ENCODE measurements at regions not wholly inside any gene's neighbourhood (a gene's known extent, or its start where the extent isn't known, plus 50 kb on each side); places are given as distances from the start of the nearest gene placed in this dataset.

GRCh38 chr2:152907046-152907445 is 188.6 kb downstream of the ARL6IP6 start:
- intact Hi-C loops (cut with DNase I; ENCODE audit: low total_unique reads): no loop called here
- no peaks in the 10 kb centered on the region for H3K9me3 ChIP-seq
- H3K4me1 ChIP-seq: no peaks in the 10 kb centered on the region
- no peak overlapping the region for H3K27ac ChIP-seq
- H3K36me3 ChIP-seq: no peaks in the 10 kb centered on the region
- H3K4me3 ChIP-seq: no peak overlapping the region
- no peak for DNase-seq (ENCODE audit: low spot score in 2 of 2)
- no peak for TF ChIP-seq CTCF (IDR thresholded peaks at IDR 0.05)
- TF ChIP-seq POLR2AphosphoS5 (IDR thresholded peaks at IDR 0.05): no peak
- no peak for TF ChIP-seq POLR2A (IDR thresholded peaks at IDR 0.05)
- no peaks in the 10 kb centered on the region for H3K27me3 ChIP-seq

GRCh38 chr2:152894051-152894450 is 175.6 kb downstream of the ARL6IP6 start:
- TF ChIP-seq POLR2AphosphoS5 (IDR thresholded peaks at IDR 0.05): no peak
- no peaks in the 10 kb centered on the region for H3K4me1 ChIP-seq
- H3K27ac ChIP-seq: no peak overlapping the region
- H3K27me3 ChIP-seq: no peaks in the 10 kb centered on the region
- no peak overlapping the region for H3K4me3 ChIP-seq
- no peaks in the 10 kb centered on the region for H3K9me3 ChIP-seq
- no peaks in the 10 kb centered on the region for H3K36me3 ChIP-seq
- DNase-seq (ENCODE audit: low spot score in 2 of 2): no peak
- intact Hi-C loops (cut with DNase I; ENCODE audit: low total_unique reads): no loop called here

- Histone ChIP-seq H3K4me3 (no peak overlapping the region), H3K27ac (no peak overlapping the region), H3K36me3 (no peaks in the 10 kb centered on the region), H3K4me1 (no peaks in the 10 kb centered on the region), H3K9me3 (no peaks in the 10 kb centered on the region), H3K27me3 (no peaks in the 10 kb centered on the region)
- TF ChIP-seq POLR2A (IDR thresholded peaks at IDR 0.05): no peak
- no peak for TF ChIP-seq POLR2AphosphoS5 (IDR thresholded peaks at IDR 0.05)
- no peak for TF ChIP-seq CTCF (IDR thresholded peaks at IDR 0.05)
- DNase-seq (ENCODE audit: low spot score in 2 of 2): no peak
- intact Hi-C loops (cut with DNase I; ENCODE audit: low total_unique reads): no loop called here
Observed at GRCh38 chr2:152890736-152891135, 172.3 kb downstream of the ARL6IP6 start.

- H3K4me3 ChIP-seq: no peak overlapping the region
- no peak for DNase-seq (ENCODE audit: low spot score in 2 of 2)
- TF ChIP-seq CTCF (IDR thresholded peaks at IDR 0.05) (no peak), POLR2A (IDR thresholded peaks at IDR 0.05) (no peak), POLR2AphosphoS5 (IDR thresholded peaks at IDR 0.05) (no peak)
- no peaks in the 10 kb centered on the region for H3K9me3 ChIP-seq
- H3K27ac ChIP-seq: no peak overlapping the region
- no peaks in the 10 kb centered on the region for H3K4me1 ChIP-seq
- intact Hi-C loops (cut with DNase I; ENCODE audit: low total_unique reads): no loop called here
- no peaks in the 10 kb centered on the region for H3K36me3 ChIP-seq
- no peaks in the 10 kb centered on the region for H3K27me3 ChIP-seq
Observed at GRCh38 chr2:152883951-152884487, 165.6 kb downstream of the ARL6IP6 start.

- no peaks in the 10 kb centered on the region for H3K9me3 ChIP-seq
- intact Hi-C loops (cut with DNase I; ENCODE audit: low total_unique reads): no loop called here
- DNase-seq (ENCODE audit: low spot score in 2 of 2): no peak
- no peaks in the 10 kb centered on the region for H3K27me3 ChIP-seq
- H3K4me1 ChIP-seq: no peaks in the 10 kb centered on the region
- H3K36me3 ChIP-seq: no peaks in the 10 kb centered on the region
- no peak for TF ChIP-seq POLR2A (IDR thresholded peaks at IDR 0.05)
- no peak for TF ChIP-seq CTCF (IDR thresholded peaks at IDR 0.05)
- no peak for TF ChIP-seq POLR2AphosphoS5 (IDR thresholded peaks at IDR 0.05)
- no peak overlapping the region for H3K27ac ChIP-seq
- no peak overlapping the region for H3K4me3 ChIP-seq
Observed at GRCh38 chr2:152881527-152881926, 163.1 kb downstream of the ARL6IP6 start.

- no peak for TF ChIP-seq CTCF (IDR thresholded peaks at IDR 0.05)
- no peak for TF ChIP-seq POLR2A (IDR thresholded peaks at IDR 0.05)
- TF ChIP-seq POLR2AphosphoS5 (IDR thresholded peaks at IDR 0.05): no peak
- Histone ChIP-seq H3K4me1 (no peaks in the 10 kb centered on the region), H3K36me3 (no peaks in the 10 kb centered on the region), H3K27ac (no peak overlapping the region), H3K27me3 (no peaks in the 10 kb centered on the region), H3K9me3 (no peaks in the 10 kb centered on the region), H3K4me3 (no peak overlapping the region)
- intact Hi-C loops (cut with DNase I; ENCODE audit: low total_unique reads): no loop called here
- DNase-seq (ENCODE audit: low spot score in 2 of 2): no peak
Observed at GRCh38 chr2:152879275-152879674, 160.9 kb downstream of the ARL6IP6 start.
